H1 (cell line): ENCODE measurements at regions not wholly inside any gene's neighbourhood (a gene's known extent, or its start where the extent isn't known, plus 50 kb on each side); places are given as distances from the start of the nearest gene placed in this dataset.

Experiments
- CTCF ChIA-PET: fragments of 300-600 bp; sonication (Branson Sonifier 250); formaldehyde crosslinking; loops from one replicate; lab custom pipeline; 2021; ENCODE audit not compliant: partially characterized antibody; lab: Charles Lee
- POLR2A ChIA-PET: fragments of 300-600 bp; sonication (Branson Sonifier 250); formaldehyde crosslinking; loops from one replicate; lab custom pipeline; 2021; ENCODE audit warnings: inconsistent platforms; ENCODE audit not compliant: partially characterized antibody; lab: Charles Lee
- DNase-seq, 2 experiments: peaks; one replicate each; pipeline versions ENCODE4 v3.0.0 to v3.0.0-alpha.2; 2010 to 2022; ENCODE audit warnings: low spot score in 2 of 2, low read depth in 1 of 2, mixed read lengths in 1 of 2
- FAIRE-seq: peaks from 2 replicates; lab custom pipeline; 2011; peaks lifted over from hg19 to GRCh38; lab: Jason Lieb, UNC
- H2AFZ ChIP-seq: 2 replicates; pipeline ENCODE4 v1.8.1; 2012; ENCODE audit warnings: low read length, inconsistent platforms
- H2AK5ac ChIP-seq: 2 replicates; pipeline ENCODE4 v1.6.1; 2013; ENCODE audit warnings: low read depth, low read length
- H2BK120ac ChIP-seq: replicated peaks from 2 replicates; pipeline ENCODE3; 2013; ENCODE audit warnings: low read depth, low read length, inconsistent platforms
- H2BK12ac ChIP-seq: 2 replicates; pipeline ENCODE4 v1.6.1; 2013; ENCODE audit warnings: low read depth, low read length
- H2BK15ac ChIP-seq: 2 replicates; pipeline ENCODE4 v1.6.1; 2013; ENCODE audit warnings: low read length
- H2BK20ac ChIP-seq: 2 replicates; pipeline ENCODE4 v1.6.1; 2013; ENCODE audit warnings: low read length
- H2BK5ac ChIP-seq: 2 replicates; pipeline ENCODE4 v1.6.1; 2013; ENCODE audit warnings: low read depth, low read length
- H3K14ac ChIP-seq: 2 replicates; pipeline ENCODE4 v1.6.1; 2013; ENCODE audit warnings: inconsistent platforms; ENCODE audit not compliant: insufficient read length
- H3K18ac ChIP-seq: 2 replicates; pipeline ENCODE4 v1.6.1; 2013; ENCODE audit warnings: low read length; ENCODE audit errors: extremely low read depth
- H3K23ac ChIP-seq: 2 replicates; pipeline ENCODE4 v1.6.1; 2013; ENCODE audit warnings: inconsistent platforms; ENCODE audit not compliant: insufficient read length
- H3K23me2 ChIP-seq: 2 replicates; pipeline ENCODE4 v1.6.1; 2013; ENCODE audit warnings: low read depth, low read length
- H3K27ac ChIP-seq: 2 replicates; pipeline ENCODE4 v1.6.1; 2011; ENCODE audit warnings: low read depth, low read length, inconsistent platforms
- H3K27me3 ChIP-seq, 4 experiments: replicated peaks in 1 of 4; 1 replicate in 1 of 4; 2 replicates in 3 of 4; pipeline versions ENCODE4 v1.6.1 to v1.8.1; 2011 to 2013; ENCODE audit warnings: low read length in 3 of 4, mild to moderate bottlenecking in 3 of 4, inconsistent platforms in 2 of 4, mixed read lengths in 2 of 4, moderate library complexity in 1 of 4; ENCODE audit not compliant: control insufficient read depth in 3 of 4, insufficient read depth in 3 of 4; ENCODE audit errors: extremely low read depth in 1 of 4
- H3K36me3 ChIP-seq, 4 experiments: 2 replicates each; pipeline versions ENCODE4 v1.6.1 to v1.8.1; 2011 to 2013; ENCODE audit warnings: mild to moderate bottlenecking in 4 of 4, low read length in 3 of 4, moderate library complexity in 2 of 4, control low read depth in 1 of 4, inconsistent platforms in 1 of 4; ENCODE audit not compliant: insufficient read depth in 4 of 4, control insufficient read depth in 2 of 4
- H3K4ac ChIP-seq: replicated peaks from 2 replicates; pipeline ENCODE3; 2013; ENCODE audit warnings: low read length, low read depth, mixed read lengths, inconsistent platforms; ENCODE audit not compliant: insufficient read length
- H3K4me1 ChIP-seq, 4 experiments: replicated peaks in 1 of 4; 1 replicate in 1 of 4; 2 replicates in 3 of 4; pipeline versions ENCODE4 v1.6.1 to v1.8.1; 2011 to 2013; ENCODE audit warnings: low read length in 3 of 4, inconsistent platforms in 2 of 4, mixed read lengths in 1 of 4; ENCODE audit not compliant: insufficient read depth in 4 of 4, control insufficient read depth in 3 of 4
- H3K4me2 ChIP-seq, 2 experiments: 2 replicates each; pipeline versions ENCODE4 v1.6.1 to v1.8.1; 2011 to 2013; ENCODE audit warnings: low read depth in 2 of 2, low read length in 2 of 2, control low read depth in 1 of 2, inconsistent platforms in 1 of 2, mild to moderate bottlenecking in 1 of 2; ENCODE audit not compliant: insufficient read depth in 1 of 2
- H3K4me3 ChIP-seq, 4 experiments: fragments of 200-600, 300-600 bp in 1 of 4; sonication (generic), shearing (Covaris generic), sonication (Bioruptor Twin) in 1 of 4; 2 replicates each; pipeline versions ENCODE4 v1.5.1 to v1.8.1; 2011 to 2016; ENCODE audit warnings: low read length in 4 of 4, low read depth in 3 of 4, control low read depth in 2 of 4, inconsistent platforms in 2 of 4, mild to moderate bottlenecking in 2 of 4, mixed read lengths in 1 of 4, moderate library complexity in 1 of 4; ENCODE audit not compliant: insufficient read depth in 2 of 4; ENCODE audit errors: extremely low read depth in 1 of 4
- H3K56ac ChIP-seq: replicated peaks from 2 replicates; pipeline ENCODE3; 2013; ENCODE audit warnings: low read depth, mild to moderate bottlenecking, mixed read lengths, low read length, inconsistent platforms; ENCODE audit not compliant: insufficient read length
- H3K79me1 ChIP-seq: 2 replicates; pipeline ENCODE4 v1.6.1; 2013; ENCODE audit warnings: low read depth, low read length, control low read depth
- H3K79me2 ChIP-seq, 2 experiments: 2 replicates each; pipeline versions ENCODE4 v1.6.1 to v1.8.1; 2012 to 2013; ENCODE audit warnings: low read length in 2 of 2, mild to moderate bottlenecking in 2 of 2, inconsistent platforms in 1 of 2; ENCODE audit not compliant: insufficient read depth in 2 of 2, control insufficient read depth in 1 of 2
- H3K9ac ChIP-seq, 4 experiments: replicated peaks in 1 of 4; 1 replicate in 1 of 4; 2 replicates in 3 of 4; pipeline versions ENCODE4 v1.6.1 to v1.8.1; 2011 to 2013; ENCODE audit warnings: low read depth in 3 of 4, low read length in 3 of 4, control low read depth in 2 of 4, mild to moderate bottlenecking in 2 of 4, moderate library complexity in 2 of 4, inconsistent platforms in 1 of 4; ENCODE audit errors: extremely low read depth in 1 of 4
- H3K9me3 ChIP-seq, 2 experiments: 2 replicates each; pipeline versions ENCODE4 v1.6.1 to v1.8.1; 2012 to 2013; ENCODE audit warnings: mild to moderate bottlenecking in 2 of 2, moderate library complexity in 2 of 2, control low read depth in 1 of 2, inconsistent platforms in 1 of 2, low read depth in 1 of 2, low read length in 1 of 2, mixed read lengths in 1 of 2; ENCODE audit not compliant: insufficient read depth in 2 of 2
- H4K20me1 ChIP-seq, 2 experiments: replicated peaks in 1 of 2; 2 replicates each; pipeline versions ENCODE3 to v1.8.1; 2011 to 2013; ENCODE audit warnings: inconsistent platforms in 2 of 2, low read length in 2 of 2, mild to moderate bottlenecking in 1 of 2; ENCODE audit not compliant: insufficient read depth in 2 of 2, control insufficient read depth in 1 of 2
- H4K5ac ChIP-seq: 2 replicates; pipeline ENCODE4 v1.6.1; 2013; ENCODE audit warnings: low read length, low read depth, mixed read lengths, inconsistent platforms; ENCODE audit not compliant: insufficient read length
- H4K8ac ChIP-seq: 2 replicates; pipeline ENCODE4 v1.8.0; 2013; ENCODE audit warnings: mild to moderate bottlenecking, moderate library complexity, low read length, inconsistent platforms; ENCODE audit not compliant: insufficient read depth; ENCODE audit errors: extremely low read depth
- H4K91ac ChIP-seq: replicated peaks from 2 replicates; pipeline ENCODE3; 2013; ENCODE audit warnings: low read length, mixed read lengths, inconsistent platforms; ENCODE audit not compliant: insufficient read length
- CHD1 ChIP-seq: IDR thresholded peaks from 2 replicates; pipeline ENCODE4 v1.6.1; 2012; ENCODE audit warnings: low read depth, low read length, improper control_type of control experiment
- CREB1 ChIP-seq: IDR thresholded peaks from 2 replicates; pipeline ENCODE4 v1.6.1; 2012; ENCODE audit warnings: inconsistent platforms
- FOSL1 ChIP-seq: IDR thresholded peaks from 2 replicates; pipeline ENCODE4 v1.6.1; 2011; ENCODE audit warnings: mild to moderate bottlenecking, low read depth, low read length, moderate library complexity; ENCODE audit not compliant: insufficient read depth
- JUN ChIP-seq: IDR thresholded peaks from 2 replicates; pipeline ENCODE4 v1.6.1; 2011; ENCODE audit warnings: low read depth, mild to moderate bottlenecking, improper control_type of control experiment, low read length
- NANOG ChIP-seq: IDR thresholded peaks from 2 replicates; pipeline ENCODE4 v1.6.1; 2011; ENCODE audit warnings: low read length, low read depth, mild to moderate bottlenecking, inconsistent platforms; ENCODE audit not compliant: insufficient read depth, poor library complexity, severe bottlenecking
- RBBP5 ChIP-seq: IDR thresholded peaks from 2 replicates; pipeline ENCODE4 v1.7.1; 2012; ENCODE audit warnings: low read depth, mild to moderate bottlenecking, inconsistent platforms, low read length, moderate library complexity, borderline replicate concordance
- RFX5 ChIP-seq: IDR thresholded peaks from 2 replicates; pipeline ENCODE4 v1.6.1; 2011; ENCODE audit warnings: low read depth, low read length, improper control_type of control experiment, borderline replicate concordance
- SAP30 ChIP-seq: fragments of 300-600 bp; sonication (generic); IDR thresholded peaks from 2 replicates; pipeline ENCODE4 v1.7.1; 2012; ENCODE audit warnings: low read length, moderate library complexity, mild to moderate bottlenecking, inconsistent platforms; ENCODE audit not compliant: insufficient read depth, insufficient replicate concordance
- SIRT6 ChIP-seq: IDR thresholded peaks from one replicate; pipeline ENCODE4 v1.7.1; 2012; ENCODE audit warnings: low read length, inconsistent platforms
- SIX5 ChIP-seq: IDR thresholded peaks from 2 replicates; pipeline ENCODE4 v1.6.1; 2011; ENCODE audit warnings: mild to moderate bottlenecking, low read depth, low read length
- SP1 ChIP-seq: IDR thresholded peaks from 2 replicates; pipeline ENCODE4 v1.6.1; 2011; ENCODE audit warnings: low read depth, low read length
- TAF1 ChIP-seq: IDR thresholded peaks from 2 replicates; pipeline ENCODE4 v1.6.1; 2011; ENCODE audit warnings: mild to moderate bottlenecking, low read depth, low read length
- TEAD4 ChIP-seq: IDR thresholded peaks from 2 replicates; pipeline ENCODE4 v1.6.1; 2012; ENCODE audit warnings: low read depth, low read length, inconsistent platforms, mixed read lengths
- WGBS, 2 experiments: shearing (Covaris generic) in 1 of 2; methylation state at CpG; one replicate each; pipeline versions ENCODE4 v1.1.6 to v1.1.7; 2013 to 2015; ENCODE audit warnings: low lambda C conversion rate in 2 of 2, mixed read lengths in 2 of 2, inconsistent platforms in 1 of 2, low coverage in 1 of 2, missing lambda C conversion rate in 1 of 2; ENCODE audit not compliant: insufficient replicate concordance in 2 of 2, insufficient coverage in 1 of 2, insufficient read length in 1 of 2; ENCODE audit errors: extremely low coverage in 1 of 2, missing lambda C conversion rate in 1 of 2; 5-methylcytosine and 5-hydroxymethylcytosine counted together

DNA sequence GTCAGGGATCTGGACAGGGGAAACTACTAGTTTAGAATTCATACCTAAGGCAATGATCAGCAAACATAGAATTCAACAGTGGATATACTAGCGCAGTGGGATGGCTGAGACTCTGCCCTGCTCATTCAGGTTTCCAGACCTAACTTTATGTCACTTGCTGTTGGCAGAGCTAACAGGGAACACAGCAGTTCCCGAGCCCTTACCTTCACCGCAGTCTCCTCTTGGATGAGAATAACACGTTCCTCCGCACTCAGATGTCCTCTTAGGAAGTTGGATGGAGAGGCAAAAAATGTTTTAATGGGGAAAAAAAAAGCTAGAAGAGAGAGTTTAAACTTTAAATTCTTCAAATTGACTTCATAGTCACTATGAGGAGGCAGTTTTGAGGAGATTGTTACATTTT, 159.7 kb upstream of the FREM2 start:
- no peak for FAIRE-seq

More for the DNA sequence above, 159.7 kb upstream of the FREM2 start:
- Histone ChIP-seq H3K27ac (no peak overlapping the region), H3K23ac (no peak overlapping the region), H2BK15ac (no peak overlapping the region), H3K79me1 (no peaks in the 10 kb centered on the region), H3K14ac (no peak overlapping the region), H3K27me3 (no peaks in the 10 kb centered on the region), H2BK120ac (peak overlapping the region; percentile 29), H4K8ac (no peak overlapping the region), H2AK5ac (no peak overlapping the region), H4K20me1 (no peaks in the 10 kb centered on the region), H3K56ac (no peak overlapping the region), H4K91ac (peak overlapping the region; percentile 67), H3K4me1 (peaks cover 0 to 9% (median 6%) of the 10 kb centered on the region in 4 experiments; a peak in 5 of 7 replicates), H3K23me2 (no peaks in the 10 kb centered on the region; the same call in 1 of the 2 replicates), H3K4me3 (no peak overlapping the region), H2BK5ac (no peak overlapping the region), H3K18ac (no peak overlapping the region; the same call in 1 of the 2 replicates), H3K4me2 (peak overlapping the region; percentile 31 to 43; a peak in 2 of 4 replicates), H4K5ac (no peak overlapping the region), H3K4ac (no peak overlapping the region), H3K9ac (no peak overlapping the region), H2BK12ac (peak overlapping the region; percentile 90; the same call in 1 of the 2 replicates), H3K9me3 (no peaks in the 10 kb centered on the region), H3K36me3 (no peaks in the 10 kb centered on the region), H2AFZ (peak overlapping the region; percentile 48; the same call in 1 of the 2 replicates), H3K79me2 (no peaks in the 10 kb centered on the region), H2BK20ac (0 out of 2 replicates have a peak overlapping the region, but pooled peaks have one; percentile 15)
- no peak for DNase-seq
- POLR2A ChIA-PET, result no interaction called here
- TF ChIP-seq SAP30 (no peak), RBBP5 (no peak), CHD1 (no peak), SIRT6 (no peak), TEAD4 (no peak), FOSL1 (no peak), CREB1 (no peak), TAF1 (no peak), RFX5 (no peak), SIX5 (no peak), JUN (no peak), NANOG (no peak), SP1 (no peak)
- CTCF ChIA-PET, result interaction anchor here (0.8 kb wide), 1 partner anchor 275 kb away, joined by 4 read pairs; no protein-coding TSS in a partner anchor
- 77% methylated on average over 5 of the region's 5 CpGs; no CpG with 5 or more reads in 1 of the 2 experiments for WGBS, 2 experiments
